ENCODE measurements at regions not wholly inside any gene's neighbourhood (a gene's known extent, or its start where the extent isn't known, plus 50 kb on each side); places are given as distances from the start of the nearest gene placed in this dataset.
"Not testable (repeated sequence)": the region's sequence is repeated elsewhere in the genome, so short reads cannot be mapped to it uniquely, and the experiment has no call there.

DNA sequence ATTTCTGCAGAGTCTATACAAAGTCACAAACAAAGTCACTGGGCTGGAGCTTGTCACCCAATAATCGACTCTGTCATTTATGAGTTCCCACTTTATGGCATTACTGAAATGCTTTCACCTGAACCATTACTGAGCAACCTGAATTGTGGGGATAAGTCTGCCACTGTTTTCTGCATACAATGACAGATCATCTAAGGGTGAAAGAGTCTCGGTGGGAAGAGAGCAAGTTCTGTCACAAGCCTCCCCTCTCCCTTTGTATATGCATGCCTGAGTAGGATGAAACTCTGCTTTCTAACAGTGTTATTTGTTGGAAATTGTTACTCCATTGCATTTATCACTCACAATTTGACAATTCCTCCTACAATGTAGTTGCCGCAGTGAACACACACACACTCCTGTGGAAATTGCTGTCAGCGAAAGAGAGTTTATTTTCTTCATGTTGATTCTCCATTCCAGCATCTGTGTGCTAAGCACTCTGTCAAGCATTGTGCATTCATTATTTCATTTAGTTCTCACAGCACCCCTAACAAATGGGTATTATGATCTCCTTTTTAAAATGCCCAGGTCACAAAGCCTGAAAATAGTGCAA is 1732.4 kb upstream of the CDH6 start:
- no peak for DNase-seq (ENCODE audit: low spot score)

DNA sequence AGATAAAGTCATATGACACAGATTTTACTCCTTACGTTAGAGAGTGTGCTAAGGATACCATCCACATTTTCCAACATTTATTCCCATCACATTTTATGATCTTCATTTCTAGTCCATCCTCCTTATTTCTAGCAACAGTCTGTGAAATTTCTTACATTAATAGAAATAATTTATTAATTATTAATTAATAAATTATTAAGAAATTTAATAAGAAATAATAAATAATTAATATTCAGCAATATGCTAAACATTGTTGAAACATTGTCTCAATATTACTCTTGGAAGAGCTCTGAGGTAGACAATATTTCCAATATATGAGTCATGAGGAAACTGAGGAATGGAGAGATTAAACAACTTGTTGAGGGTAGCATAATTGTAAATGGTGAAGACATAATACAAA is 1742.5 kb upstream of the CDH6 start:
- DNase-seq (ENCODE audit: low spot score), result not testable (repeated sequence)

DNA sequence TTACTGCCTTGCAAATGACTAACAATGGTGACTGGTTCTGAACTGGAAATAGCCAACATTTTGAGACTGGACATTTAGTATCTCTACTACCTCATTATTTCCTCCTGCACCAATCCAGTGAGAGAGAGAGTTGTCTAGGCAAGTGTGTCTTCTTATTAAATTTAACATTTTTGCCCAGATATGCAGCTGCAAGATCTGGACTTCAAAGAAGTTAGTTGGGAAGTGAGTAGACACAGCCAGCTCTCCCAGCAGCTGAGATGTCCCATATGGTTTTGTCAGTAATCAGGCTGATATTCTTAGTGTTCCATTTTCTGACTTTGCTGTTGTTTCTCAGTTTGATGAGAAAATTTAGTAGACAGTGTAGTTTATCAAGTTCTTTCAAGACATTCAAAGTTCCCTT is 1778.8 kb upstream of the CDH6 start:
- DNase-seq (ENCODE audit: low spot score), result no peak

DNA sequence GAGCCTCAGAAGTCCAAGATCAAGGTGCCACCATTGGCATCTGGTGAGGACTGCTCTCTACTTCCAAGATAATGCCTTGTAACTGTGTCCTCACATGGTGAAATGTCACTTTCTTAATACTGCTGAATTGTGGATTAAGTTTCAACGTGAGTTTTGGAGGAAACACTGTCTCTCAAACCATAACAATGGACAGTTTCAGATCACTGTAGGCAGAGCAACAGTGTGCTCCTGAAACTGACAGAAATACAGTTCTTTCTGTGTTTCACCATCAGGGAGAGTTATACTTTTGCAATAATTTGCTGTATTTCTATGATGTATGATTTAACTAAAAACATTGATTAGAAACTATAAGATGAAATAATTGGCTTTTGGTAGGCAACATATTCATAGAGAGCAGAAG is 1780.5 kb upstream of the CDH6 start:
- DNase-seq (ENCODE audit: low spot score), result no peak

DNA sequence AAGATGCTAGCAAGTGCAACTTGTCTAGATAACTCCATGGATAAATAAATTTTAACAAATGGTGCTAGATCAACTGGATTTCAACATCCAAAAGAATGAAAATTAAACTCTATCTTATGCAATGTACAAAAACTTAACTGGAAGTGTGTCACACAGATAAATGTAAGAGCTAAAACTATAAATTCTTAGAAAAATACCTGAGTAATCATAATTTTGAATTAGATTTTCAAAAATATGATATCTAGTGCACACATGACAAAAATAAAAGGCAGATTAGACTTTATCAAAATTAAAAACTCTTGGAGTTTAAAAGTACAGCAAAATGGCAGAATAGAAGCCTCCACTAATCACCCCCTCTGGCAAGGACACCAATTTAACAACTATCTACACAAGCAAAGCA is 1791.2 kb upstream of the CDH6 start:
- no peak for DNase-seq (ENCODE audit: low spot score)

DNA sequence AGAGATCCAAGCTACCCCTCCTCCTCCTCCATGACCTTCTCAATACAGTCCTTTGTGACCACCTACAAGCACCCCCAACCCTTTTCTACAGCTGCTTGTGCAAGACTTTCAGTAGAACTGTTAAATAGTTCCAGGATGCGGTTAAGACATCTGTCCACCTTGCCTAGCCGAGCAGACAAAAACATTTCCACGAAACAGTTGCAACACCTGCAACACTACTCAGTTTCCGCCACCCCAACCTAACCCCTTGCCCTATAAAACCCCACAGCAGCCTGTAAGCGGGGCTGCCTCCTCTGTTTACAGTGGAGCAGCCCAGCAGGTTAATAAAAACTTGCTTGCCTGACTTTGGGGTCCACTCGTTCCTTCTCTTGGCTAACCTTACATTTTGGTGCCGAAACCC is 1803.5 kb upstream of the CDH6 start:
- no peak for DNase-seq (ENCODE audit: low spot score)

DNA sequence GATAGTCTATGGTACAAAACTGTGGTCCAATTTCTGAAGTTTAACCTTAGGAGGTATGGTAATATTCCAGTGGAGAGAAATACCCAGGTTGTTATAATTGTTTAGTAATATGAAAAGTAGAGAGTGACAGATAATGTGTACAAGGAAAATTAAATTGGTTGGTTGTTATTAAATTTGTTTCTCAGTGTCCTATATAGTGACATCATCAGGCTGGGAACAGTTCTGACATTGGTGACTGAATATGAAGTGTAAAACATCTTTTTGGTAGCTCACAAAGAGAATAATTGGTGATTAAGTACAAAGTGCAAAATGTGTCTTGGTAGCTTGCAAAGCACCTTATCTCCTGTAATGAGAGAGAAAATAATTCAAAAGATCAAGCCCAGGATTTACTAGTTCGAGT is 1806.1 kb upstream of the CDH6 start:
- no peak for DNase-seq (ENCODE audit: low spot score)

DNA sequence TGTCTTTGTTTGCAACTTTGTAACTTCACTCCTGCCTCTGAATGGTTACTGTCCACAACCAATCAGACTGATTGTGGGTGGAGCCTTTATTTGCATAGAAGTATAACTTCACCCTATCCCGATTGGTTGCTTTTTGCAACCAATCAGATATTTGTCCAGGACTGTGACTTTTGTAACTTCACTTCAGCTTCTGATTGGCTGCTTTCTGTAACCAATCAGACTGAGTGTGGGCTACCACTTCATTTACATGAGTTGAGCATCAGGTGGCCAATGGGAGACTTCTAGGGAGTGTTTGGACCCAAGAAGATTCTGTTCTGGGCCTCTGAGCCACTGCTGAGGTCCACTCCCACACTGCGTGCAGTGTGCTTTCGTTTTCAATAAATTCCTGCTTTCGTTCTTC is 1810.7 kb upstream of the CDH6 start:
- DNase-seq (ENCODE audit: low spot score), result no peak

DNA sequence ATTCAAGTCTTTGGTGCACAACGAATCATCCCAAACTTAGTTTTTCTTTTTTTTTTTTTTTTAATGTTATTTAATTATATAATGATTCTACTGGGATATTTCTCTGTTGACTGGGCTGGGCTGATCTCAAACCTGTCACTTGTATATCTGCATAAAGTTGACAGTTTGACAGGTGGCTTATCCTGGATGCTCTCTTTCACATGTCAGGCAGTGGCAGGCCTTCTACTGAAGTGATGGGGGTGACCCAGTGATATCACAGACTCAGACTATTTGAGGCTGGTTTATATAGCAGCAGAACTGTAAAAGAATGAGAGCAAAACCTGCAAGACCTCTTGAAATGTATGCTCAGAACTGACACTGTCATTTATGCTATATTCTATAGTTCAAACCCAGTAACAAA is 1813.5 kb upstream of the CDH6 start:
- DNase-seq (ENCODE audit: low spot score), result no peak

DNA sequence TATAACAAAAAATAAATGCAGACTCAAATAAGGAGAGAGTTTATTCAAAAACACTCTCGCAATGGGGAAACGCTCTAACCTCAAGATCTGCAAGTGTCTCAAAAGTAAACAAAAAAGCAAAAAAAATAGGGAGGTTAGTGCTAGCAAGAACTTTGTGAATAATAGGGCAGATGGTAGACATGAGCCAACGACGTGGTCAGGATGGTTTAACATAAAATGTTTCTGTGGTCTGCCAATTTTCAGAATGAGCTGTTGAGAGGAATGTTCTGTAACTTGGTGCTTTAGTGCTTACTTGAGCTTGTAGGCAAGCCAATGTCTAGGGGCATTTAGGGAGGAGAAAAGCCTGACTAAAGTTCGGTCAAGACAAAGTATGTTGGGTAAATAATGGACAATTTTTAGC is 1813.9 kb upstream of the CDH6 start:
- no peak for DNase-seq (ENCODE audit: low spot score)

DNA sequence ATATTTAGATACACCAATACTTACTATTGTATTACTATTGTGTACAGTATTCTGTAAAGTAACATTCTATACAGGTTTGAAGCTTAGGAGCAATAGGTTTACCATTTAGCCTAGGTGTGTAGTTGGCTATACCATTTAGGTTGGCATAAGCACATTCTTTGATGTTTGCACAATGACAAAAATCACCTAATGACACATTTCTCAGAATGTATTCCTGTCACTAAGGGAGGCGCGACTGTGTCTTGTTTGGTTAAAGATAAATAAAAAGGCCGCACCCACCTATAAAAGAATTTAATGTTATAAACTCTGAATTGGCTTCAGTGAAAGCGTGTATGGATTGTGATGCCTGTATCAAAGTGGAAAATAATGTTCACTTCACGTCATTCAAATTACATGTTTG is 1815.4 kb upstream of the CDH6 start:
- no peak for DNase-seq (ENCODE audit: low spot score)

DNA sequence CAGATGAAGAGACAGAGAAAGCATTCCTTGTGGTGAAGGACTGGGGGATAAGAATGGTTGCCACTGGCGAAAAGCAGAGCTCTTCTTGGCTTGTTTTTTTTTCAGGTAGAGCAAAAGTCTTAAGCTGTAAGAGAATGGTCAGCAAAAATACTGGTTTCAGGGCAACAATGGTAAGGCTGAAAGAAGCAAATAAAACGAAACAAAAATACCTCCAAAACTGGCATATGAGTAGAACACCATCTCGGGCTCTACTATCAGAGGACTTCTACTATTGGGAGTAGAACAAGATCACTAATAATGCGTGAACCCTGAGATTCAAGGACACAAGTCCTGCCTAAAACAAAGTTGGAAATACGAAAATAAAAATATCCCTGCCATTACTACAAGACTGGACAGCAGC is 1823.2 kb upstream of the CDH6 start:
- no peak for DNase-seq (ENCODE audit: low spot score)

DNA sequence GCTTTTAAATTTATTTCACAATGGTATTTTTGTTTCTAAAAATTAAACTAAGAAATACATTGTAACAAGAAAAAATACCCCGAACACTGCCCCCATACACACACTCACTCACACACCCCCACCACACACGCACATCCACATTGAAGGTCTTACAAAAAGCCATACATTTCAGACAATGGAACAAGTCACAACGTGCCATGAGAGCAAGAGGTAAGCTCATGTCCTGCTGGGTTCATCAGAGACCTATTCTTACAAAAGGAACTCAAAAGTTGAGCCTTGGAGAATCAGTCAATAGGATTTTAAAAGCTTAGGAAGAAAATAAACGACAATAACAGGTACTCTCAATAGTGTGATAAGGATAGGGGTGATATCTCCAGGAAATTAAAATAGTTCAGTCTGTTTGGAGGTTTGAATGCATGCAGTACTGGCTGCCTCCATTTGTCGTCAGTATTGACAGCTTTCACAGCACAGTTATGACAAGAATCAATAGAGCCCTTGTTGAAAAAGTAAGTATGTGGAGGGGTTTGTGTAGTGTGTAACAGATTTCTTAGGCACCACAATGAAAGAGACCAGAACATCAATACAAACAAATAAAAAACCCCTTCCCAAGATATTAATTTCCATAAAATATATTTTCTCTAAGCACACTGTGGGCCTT is 1826.2 kb upstream of the CDH6 start:
- no peak for DNase-seq (ENCODE audit: low spot score)

DNA sequence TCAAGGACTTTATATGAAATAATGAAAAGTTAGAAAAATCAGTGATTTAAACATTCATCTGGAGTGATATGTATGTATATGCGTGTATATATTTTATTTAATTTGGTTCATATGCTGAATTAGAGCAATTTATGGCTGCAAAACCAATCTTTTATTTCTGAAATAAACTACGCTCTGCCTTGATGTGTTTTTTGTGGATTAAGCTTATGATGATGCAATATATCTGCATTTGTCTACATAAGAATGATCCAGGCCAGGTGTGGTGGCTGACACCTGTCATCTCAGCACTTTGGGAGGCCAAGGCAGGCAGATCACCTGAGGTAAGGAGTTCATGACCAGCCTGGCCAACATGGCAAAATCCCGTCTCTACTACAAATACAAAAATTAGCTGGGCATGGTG is 1842.3 kb upstream of the CDH6 start:
- no peak for DNase-seq (ENCODE audit: low spot score)

DNA sequence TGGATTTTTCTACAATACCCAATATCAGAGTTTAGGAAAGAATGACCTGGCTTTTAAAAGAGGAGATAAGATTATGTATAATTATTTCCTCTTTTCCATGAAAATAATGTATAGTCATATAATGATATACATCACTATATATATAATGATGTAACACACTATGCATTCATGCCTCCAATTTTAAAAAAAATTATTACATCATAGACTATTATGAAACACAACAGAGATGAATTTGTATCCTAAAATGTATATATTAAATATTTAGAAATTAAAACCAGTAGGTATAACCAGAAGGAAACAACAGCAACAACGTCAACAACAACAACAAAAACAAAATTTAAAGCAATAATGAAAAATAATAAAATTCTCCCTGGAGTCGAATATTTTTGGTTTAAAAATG is 1856.5 kb upstream of the CDH6 start:
- no peak for DNase-seq (ENCODE audit: low spot score)

DNA sequence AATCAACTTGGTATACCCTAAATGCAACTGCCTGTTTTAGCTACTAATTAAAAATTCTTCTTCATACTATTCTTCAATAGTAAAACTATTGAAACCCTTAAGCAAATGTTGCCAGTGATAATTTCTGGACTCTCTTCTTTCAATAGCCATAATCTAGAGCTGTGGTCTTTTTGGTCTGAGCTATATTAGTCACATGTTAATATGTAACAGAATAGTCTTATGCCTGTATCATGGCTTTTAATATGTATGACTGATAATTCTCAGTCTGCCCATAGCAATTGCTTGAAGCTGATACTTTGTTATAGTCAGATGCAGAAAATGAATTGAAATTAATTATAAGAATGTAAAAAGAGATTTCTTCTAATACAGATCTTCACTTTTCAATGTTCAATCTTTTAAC is 1871.9 kb upstream of the CDH6 start:
- no peak for DNase-seq (ENCODE audit: low spot score)

DNA sequence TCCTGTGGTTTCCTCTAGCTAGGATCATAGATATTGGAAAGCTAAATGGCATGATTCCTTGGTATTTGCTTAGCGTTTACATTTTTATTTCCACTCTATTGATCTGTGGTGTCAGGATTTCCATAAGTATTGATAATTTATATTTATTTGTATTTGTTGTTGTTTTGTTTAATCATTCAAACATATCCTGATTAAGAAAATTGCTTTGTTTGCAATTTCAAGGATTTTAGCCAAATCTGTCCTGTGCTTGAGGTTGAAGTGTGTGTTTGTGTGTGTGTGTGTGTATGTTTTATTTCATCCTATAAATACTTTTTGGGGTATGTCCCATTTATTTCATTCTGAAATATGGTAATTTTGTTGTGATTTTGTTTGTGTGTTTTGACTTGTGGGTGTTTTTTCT is 1884.1 kb upstream of the CDH6 start:
- DNase-seq (ENCODE audit: low spot score), result no peak

DNA sequence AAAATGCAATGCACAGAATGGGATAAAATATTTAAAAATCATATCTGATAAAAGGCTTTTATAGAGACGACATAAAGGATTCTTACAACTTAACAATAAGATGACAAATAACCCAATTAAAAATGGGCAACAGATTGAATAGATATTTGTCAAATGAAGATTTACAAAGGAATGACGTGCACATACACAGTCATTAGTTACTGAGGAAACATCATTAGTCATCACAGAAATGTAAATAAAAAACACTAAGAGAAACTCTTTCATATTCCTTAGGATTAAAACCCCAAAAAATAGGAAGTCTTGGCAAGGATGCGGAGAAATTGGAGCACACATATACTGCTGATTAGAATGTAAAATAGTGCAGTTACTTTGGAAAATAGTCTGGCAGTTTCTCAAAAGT is 1886.0 kb upstream of the CDH6 start:
- no peak for DNase-seq (ENCODE audit: low spot score)

DNA sequence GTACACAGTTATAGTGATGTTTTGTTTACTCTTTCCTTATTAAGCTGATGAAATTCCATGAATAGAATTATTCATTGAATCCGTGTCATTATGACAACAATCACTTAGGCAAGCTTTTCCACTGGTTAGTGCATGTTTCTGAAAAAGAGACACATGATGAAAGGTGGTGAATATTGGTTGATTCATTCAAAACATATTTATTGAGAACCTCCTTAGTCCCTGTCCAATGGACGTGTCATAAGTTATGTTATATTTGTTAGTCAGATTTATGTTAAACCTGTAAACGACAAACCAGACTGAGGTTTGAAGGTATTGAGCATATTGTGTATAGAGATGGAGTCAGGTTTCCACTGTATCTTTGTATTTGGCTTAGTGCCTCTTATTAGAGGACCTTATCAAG is 1888.9 kb upstream of the CDH6 start:
- no peak for DNase-seq (ENCODE audit: low spot score)

DNA sequence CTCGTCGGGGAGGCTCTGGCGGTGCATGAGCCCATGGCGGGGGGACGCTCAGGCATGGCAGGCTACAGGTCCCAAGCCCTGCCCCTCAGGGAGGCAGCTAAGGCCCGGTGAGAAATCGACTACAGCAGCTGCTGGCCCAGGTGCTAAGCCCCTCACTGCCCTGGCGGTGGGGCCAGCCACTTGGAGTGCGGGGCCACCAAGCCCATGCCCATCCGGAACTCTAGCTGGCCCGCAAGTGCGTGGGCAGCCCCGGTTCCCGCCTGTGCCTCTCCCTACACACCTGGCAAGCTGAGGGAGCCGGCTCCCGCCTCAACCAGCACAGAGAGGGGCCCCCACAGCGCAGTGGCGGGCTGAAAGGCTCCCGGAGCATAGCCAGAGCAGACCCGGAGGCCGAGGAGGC is 1896.9 kb upstream of the CDH6 start:
- DNase-seq (ENCODE audit: low spot score), result no peak

DNA sequence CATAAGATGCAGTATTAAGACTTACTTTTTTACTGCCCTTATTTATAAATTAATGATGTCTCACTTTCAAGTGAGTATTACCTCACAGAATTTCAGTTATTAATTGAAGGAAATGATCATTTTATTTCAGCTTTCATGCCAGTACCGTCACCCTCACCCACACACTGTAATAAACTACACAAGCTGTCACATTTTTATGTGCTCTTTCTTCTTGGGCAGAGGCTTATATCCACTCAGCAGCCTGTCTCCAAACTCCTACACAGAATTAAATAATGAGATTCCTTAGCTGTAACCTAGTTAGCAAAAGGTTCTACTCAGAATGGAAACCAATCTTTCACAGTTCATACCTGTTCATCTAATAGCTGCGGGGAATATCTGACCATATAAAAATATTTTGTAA is 1915.8 kb upstream of the CDH6 start:
- DNase-seq (ENCODE audit: low spot score), result no peak

DNA sequence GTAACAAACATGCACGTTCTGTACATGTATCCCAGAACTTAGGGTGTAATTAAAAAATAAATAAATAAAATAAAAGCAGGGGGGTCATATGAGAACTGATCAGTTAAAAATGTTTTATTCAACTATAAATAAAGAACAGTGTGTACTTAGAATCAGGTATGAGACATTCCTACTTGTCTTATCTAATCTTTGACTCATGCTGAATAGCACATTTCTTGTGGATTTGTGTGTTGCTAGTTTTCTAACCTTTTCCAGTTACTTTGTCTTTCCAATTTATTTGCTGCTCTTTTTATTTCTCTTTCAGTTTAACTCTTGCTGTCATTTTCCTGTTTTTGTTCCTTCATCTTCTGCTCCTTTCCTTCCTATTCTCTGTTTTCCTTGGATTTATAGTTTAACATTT is 1917.1 kb upstream of the CDH6 start:
- no peak for DNase-seq (ENCODE audit: low spot score)

DNA sequence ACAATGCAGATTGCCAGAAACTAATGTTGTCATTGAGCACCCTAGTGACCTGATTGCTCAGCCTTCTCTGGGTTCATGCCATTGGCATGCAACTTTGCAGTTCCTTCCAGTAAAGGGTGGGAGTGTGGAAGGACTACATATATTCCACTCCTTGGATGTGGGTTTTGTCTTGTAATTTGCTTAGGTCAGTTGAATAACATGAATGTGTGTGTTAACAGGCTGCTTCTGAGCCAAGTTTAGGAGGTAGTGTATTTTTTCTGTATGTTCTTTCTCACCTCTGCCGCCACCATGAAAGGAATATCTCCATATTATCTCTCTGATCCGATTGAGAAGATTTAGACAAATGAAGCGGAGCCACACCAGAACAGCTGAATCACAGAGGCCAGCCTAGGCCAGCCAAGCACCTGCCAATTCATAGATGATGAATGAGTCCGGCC is 1929.6 kb upstream of the CDH6 start:
- no peak for DNase-seq (ENCODE audit: low spot score)

DNA sequence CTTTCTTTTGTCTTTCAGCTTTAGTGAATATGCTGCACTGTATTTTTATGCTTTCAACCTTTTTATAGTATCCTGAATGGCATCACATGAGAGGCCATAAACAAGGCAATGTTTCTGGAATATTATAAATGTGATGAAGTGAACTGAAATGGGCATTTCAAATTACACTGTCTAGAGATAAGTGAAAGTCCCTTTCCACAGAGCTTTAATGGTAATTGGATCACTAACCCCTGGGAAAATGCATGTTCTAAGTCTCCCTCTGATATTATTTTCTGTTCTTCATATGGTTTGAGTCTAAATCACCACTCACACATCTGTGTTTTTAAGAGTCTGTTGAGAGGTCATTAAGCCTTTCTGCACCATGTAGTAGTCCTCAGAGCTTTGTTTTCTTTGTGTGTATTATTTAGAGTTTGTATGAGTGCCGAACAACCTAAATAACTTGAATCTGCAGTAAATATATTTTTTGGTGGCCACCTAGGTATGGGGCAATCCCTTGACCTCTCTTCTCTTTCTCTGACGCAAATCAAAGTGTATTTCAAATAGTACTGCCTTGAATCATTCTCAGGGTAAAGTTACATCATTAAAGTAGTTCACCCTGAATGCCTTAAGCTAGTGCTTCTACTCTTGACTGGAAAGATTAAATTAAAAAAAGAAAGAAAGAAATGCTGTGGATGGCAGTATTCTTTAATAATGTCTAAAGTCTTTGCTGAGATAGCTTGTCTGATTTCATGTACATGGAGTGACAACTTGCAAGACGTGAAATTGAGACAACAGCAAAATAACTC is 1931.0 kb upstream of the CDH6 start:
- DNase-seq (ENCODE audit: low spot score), result no peak
